Activated T-helper 1 cell treated with anti-CD3 and anti-CD28 coated beads, Interleukin-12 subunit alpha, Interleukin-12 subunit beta, Interleukin-2, Interleukin-4 antibody, amounts not matched to agents 30 ng/mL and 10 ng/mL and 1 ng/mL, durations not matched to agents 14 hours and 24 hours and 36 hours (primary cell): ENCODE measurements at regions not wholly inside any gene's neighbourhood (a gene's known extent, or its start where the extent isn't known, plus 50 kb on each side); places are given as distances from the start of the nearest gene placed in this dataset.
"Not testable (repeated sequence)": the region's sequence is repeated elsewhere in the genome, so short reads cannot be mapped to it uniquely, and the experiment has no call there.

Experiments used
- DNase-seq: peaks from one replicate; pipeline ENCODE4 v3.0.0; 2021; ENCODE audit warnings: low spot score
- H3K27ac Mint-ChIP-seq: one replicate; pipeline ENCODE4 v1.8.0; 2021; ENCODE audit warnings: mild to moderate bottlenecking, mixed read lengths
- H3K27me3 Mint-ChIP-seq: one replicate; pipeline ENCODE4 v1.8.0; 2022; ENCODE audit warnings: mild to moderate bottlenecking, moderate library complexity, mixed read lengths; ENCODE audit not compliant: insufficient read depth
- H3K36me3 Mint-ChIP-seq: one replicate; pipeline ENCODE4 v1.8.0; 2021; ENCODE audit warnings: low read depth, mixed read lengths
- H3K4me1 Mint-ChIP-seq: one replicate; pipeline ENCODE4 v1.8.0; 2021; ENCODE audit warnings: low read depth, mixed read lengths
- H3K4me3 Mint-ChIP-seq: one replicate; pipeline ENCODE4 v1.8.0; 2021; ENCODE audit warnings: mild to moderate bottlenecking, moderate library complexity, mixed read lengths
- H3K9me3 Mint-ChIP-seq: one replicate; pipeline ENCODE4 v1.8.0; 2021; ENCODE audit warnings: mixed read lengths
- intact Hi-C: fragments of 100-400 bp; cut with micrococcal nuclease; formaldehyde crosslinking; loops from one replicate; pipeline ENCODE4 v1.15.1; 2024

GRCh38 chr16:87161822-87162676, 155.1 kb downstream of the C16orf95 start:
- Mint-ChIP-seq H3K9me3 (peaks cover 3% of the 10 kb centered on the region), H3K36me3 (no peaks in the 10 kb centered on the region), H3K4me1 (no peaks in the 10 kb centered on the region), H3K27me3 (peaks cover 3% of the 10 kb centered on the region), H3K27ac (peak overlapping the region; percentile 33), H3K4me3 (no peak overlapping the region)
- intact Hi-C loops, result no loop called here
- no peak for DNase-seq

GRCh38 chr16:87162799-87163198, 154.4 kb downstream of the C16orf95 start:
- H3K27me3 Mint-ChIP-seq, H3K4me3 Mint-ChIP-seq, DNase-seq, intact Hi-C loops, H3K9me3 Mint-ChIP-seq, H3K27ac Mint-ChIP-seq, H3K36me3 Mint-ChIP-seq, H3K4me1 Mint-ChIP-seq: not testable (repeated sequence)

GRCh38 chr16:87163637-87164036, 153.6 kb downstream of the C16orf95 start:
- DNase-seq, result no peak
- H3K4me1 Mint-ChIP-seq, result no peaks in the 10 kb centered on the region
- no peaks in the 10 kb centered on the region for H3K36me3 Mint-ChIP-seq
- H3K9me3 Mint-ChIP-seq, result peaks cover 8% of the 10 kb centered on the region
- H3K27me3 Mint-ChIP-seq, result no peaks in the 10 kb centered on the region
- H3K27ac Mint-ChIP-seq, result no peak overlapping the region
- intact Hi-C loops, result no loop called here
- no peak overlapping the region for H3K4me3 Mint-ChIP-seq

- H3K9me3 Mint-ChIP-seq, result peaks cover 8% of the 10 kb centered on the region
- H3K27ac Mint-ChIP-seq, result no peak overlapping the region
- DNase-seq, result no peak
- H3K27me3 Mint-ChIP-seq, result no peaks in the 10 kb centered on the region
- H3K36me3 Mint-ChIP-seq, result no peaks in the 10 kb centered on the region
- H3K4me1 Mint-ChIP-seq, result no peaks in the 10 kb centered on the region
- no peak overlapping the region for H3K4me3 Mint-ChIP-seq
- intact Hi-C loops, result no loop called here
Observed at GRCh38 chr16:87165151-87165550, 152.0 kb downstream of the C16orf95 start.

GRCh38 chr16:87165885-87166284, 151.3 kb downstream of the C16orf95 start:
- Mint-ChIP-seq H3K4me1 (no peaks in the 10 kb centered on the region), H3K9me3 (peaks cover 12% of the 10 kb centered on the region), H3K4me3 (no peak overlapping the region), H3K36me3 (no peaks in the 10 kb centered on the region), H3K27ac (no peak overlapping the region), H3K27me3 (no peaks in the 10 kb centered on the region)
- intact Hi-C loops, result no loop called here
- DNase-seq, result no peak

- H3K27me3 Mint-ChIP-seq, result no peaks in the 10 kb centered on the region
- no peaks in the 10 kb centered on the region for H3K4me1 Mint-ChIP-seq
- no peak overlapping the region for H3K27ac Mint-ChIP-seq
- intact Hi-C loops, result no loop called here
- no peak for DNase-seq
- no peaks in the 10 kb centered on the region for H3K36me3 Mint-ChIP-seq
- H3K9me3 Mint-ChIP-seq, result peaks cover 12% of the 10 kb centered on the region
- no peak overlapping the region for H3K4me3 Mint-ChIP-seq
Observed at GRCh38 chr16:87166321-87166720, 150.9 kb downstream of the C16orf95 start.

- Mint-ChIP-seq H3K27me3 (no peaks in the 10 kb centered on the region), H3K36me3 (no peaks in the 10 kb centered on the region), H3K27ac (no peak overlapping the region), H3K9me3 (peaks cover 12% of the 10 kb centered on the region), H3K4me3 (no peak overlapping the region), H3K4me1 (no peaks in the 10 kb centered on the region)
- DNase-seq, result no peak
- intact Hi-C loops, result no loop called here
Observed at GRCh38 chr16:87166934-87167333, 150.3 kb downstream of the C16orf95 start.

- no peak for DNase-seq
- intact Hi-C loops, result no loop called here
- no peak overlapping the region for H3K27ac Mint-ChIP-seq
- no peak overlapping the region for H3K4me3 Mint-ChIP-seq
- H3K27me3 Mint-ChIP-seq, result no peaks in the 10 kb centered on the region
- no peaks in the 10 kb centered on the region for H3K36me3 Mint-ChIP-seq
- H3K9me3 Mint-ChIP-seq, result peaks cover 9% of the 10 kb centered on the region
- no peaks in the 10 kb centered on the region for H3K4me1 Mint-ChIP-seq
Observed at GRCh38 chr16:87169509-87169995, 147.6 kb downstream of the C16orf95 start.

- no peaks in the 10 kb centered on the region for H3K27me3 Mint-ChIP-seq
- H3K36me3 Mint-ChIP-seq, result no peaks in the 10 kb centered on the region
- intact Hi-C loops, result no loop called here
Observed at GRCh38 chr16:87170310-87170709, 146.9 kb downstream of the C16orf95 start.

GRCh38 chr16:87171723-87172122, 145.5 kb downstream of the C16orf95 start:
- Mint-ChIP-seq H3K4me3 (no peak overlapping the region), H3K9me3 (peaks cover 9% of the 10 kb centered on the region), H3K27me3 (no peaks in the 10 kb centered on the region), H3K36me3 (no peaks in the 10 kb centered on the region), H3K4me1 (no peaks in the 10 kb centered on the region), H3K27ac (no peak overlapping the region)
- DNase-seq, result no peak
- intact Hi-C loops, result no loop called here

More at GRCh38 chr16:87170310-87170709, 146.9 kb downstream of the C16orf95 start:
- Mint-ChIP-seq H3K27ac (no peak overlapping the region), H3K4me1 (no peaks in the 10 kb centered on the region), H3K9me3 (peaks cover 9% of the 10 kb centered on the region), H3K4me3 (no peak overlapping the region)
- DNase-seq, result no peak

GRCh38 chr16:87172632-87173031, 144.6 kb downstream of the C16orf95 start:
- H3K9me3 Mint-ChIP-seq, result peaks cover 8% of the 10 kb centered on the region
- intact Hi-C loops, result no loop called here
- H3K27me3 Mint-ChIP-seq, result no peaks in the 10 kb centered on the region
- no peak for DNase-seq
- no peaks in the 10 kb centered on the region for H3K36me3 Mint-ChIP-seq
- no peaks in the 10 kb centered on the region for H3K4me1 Mint-ChIP-seq
- no peak overlapping the region for H3K4me3 Mint-ChIP-seq
- no peak overlapping the region for H3K27ac Mint-ChIP-seq

GRCh38 chr16:87173294-87173893, 143.8 kb downstream of the C16orf95 start:
- Mint-ChIP-seq H3K4me1 (no peaks in the 10 kb centered on the region), H3K27ac (no peak overlapping the region), H3K9me3 (peaks cover 4% of the 10 kb centered on the region), H3K4me3 (no peak overlapping the region), H3K27me3 (no peaks in the 10 kb centered on the region), H3K36me3 (no peaks in the 10 kb centered on the region)
- intact Hi-C loops, result no loop called here
- DNase-seq, result no peak

GRCh38 chr16:87174061-87174460, 143.1 kb downstream of the C16orf95 start:
- H3K36me3 Mint-ChIP-seq, result no peaks in the 10 kb centered on the region
- no peaks in the 10 kb centered on the region for H3K27me3 Mint-ChIP-seq
- H3K9me3 Mint-ChIP-seq, result peaks cover 4% of the 10 kb centered on the region
- no peak overlapping the region for H3K27ac Mint-ChIP-seq
- intact Hi-C loops, result no loop called here
- no peak for DNase-seq
- no peaks in the 10 kb centered on the region for H3K4me1 Mint-ChIP-seq
- H3K4me3 Mint-ChIP-seq, result no peak overlapping the region
